Activated naive CD4-positive, alpha-beta T cell (primary cell): ENCODE measurements at regions not wholly inside any gene's neighbourhood (a gene's known extent, or its start where the extent isn't known, plus 50 kb on each side); places are given as distances from the start of the nearest gene placed in this dataset.
"Not testable (repeated sequence)": the region's sequence is repeated elsewhere in the genome, so short reads cannot be mapped to it uniquely, and the experiment has no call there.

ENCODE experiments used
- DNase-seq, 4 experiments: peaks; one replicate each; lab custom pipeline; 2025; lab: John Stamatoyannopoulos, UW

DNA sequence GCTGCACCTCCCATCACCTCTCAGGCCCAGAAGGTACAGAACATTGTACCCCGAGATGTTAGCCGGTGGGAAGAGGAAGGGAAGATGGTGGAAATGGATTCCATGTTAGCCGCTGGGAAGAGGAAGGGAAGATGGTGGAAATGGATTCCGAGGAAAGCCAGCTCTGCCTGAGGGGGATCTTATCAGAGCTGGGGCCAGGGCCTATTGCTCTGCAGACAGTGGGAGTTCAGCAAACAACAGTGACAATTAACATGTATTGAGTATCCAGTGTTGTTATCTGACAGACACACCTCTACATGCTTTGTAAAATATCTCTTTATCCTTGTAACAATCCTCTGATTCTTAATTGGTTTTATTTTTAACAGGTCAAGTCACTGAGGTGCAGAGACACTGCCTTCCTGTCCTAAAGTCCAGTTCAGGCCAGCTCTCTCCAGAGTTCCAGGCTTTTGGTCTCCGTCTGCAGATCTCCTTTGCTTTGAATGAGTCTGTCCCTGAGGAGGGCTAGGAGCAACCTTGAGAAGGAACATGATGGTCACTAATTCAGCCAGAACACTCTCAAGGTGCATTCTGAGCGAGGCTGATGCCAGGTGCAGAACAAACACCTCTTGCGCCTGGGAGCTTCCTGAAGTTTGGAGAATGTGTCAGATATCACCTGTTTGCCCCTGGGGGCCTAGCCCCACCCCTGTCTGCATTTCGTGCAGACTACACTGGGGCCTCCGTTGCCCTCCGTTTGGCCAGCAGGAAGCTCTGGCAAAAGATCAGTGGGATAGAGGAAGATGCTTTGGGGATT lies 82.4 kb upstream of the PODXL start:
- no peak for DNase-seq

DNA sequence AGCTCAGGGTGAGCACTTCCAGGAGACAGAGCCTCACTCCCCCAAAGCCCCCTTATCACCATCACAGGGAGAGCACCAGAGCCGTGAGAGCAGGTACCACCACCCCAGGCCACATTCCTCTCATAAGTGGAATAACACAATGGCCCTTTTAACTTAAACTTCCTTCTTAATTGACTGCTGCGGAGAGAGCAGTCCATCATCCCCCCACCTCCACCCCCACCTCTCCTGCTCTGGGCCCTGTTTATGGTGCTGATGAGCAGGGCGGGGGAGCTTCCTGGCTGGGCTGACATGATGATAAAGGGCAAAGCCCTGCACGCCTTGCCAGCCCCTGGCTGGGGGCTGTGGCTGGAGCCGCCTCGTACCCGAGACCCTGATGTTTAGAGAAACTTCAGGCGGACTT lies 81.4 kb upstream of the PODXL start:
- no peak for DNase-seq

DNA sequence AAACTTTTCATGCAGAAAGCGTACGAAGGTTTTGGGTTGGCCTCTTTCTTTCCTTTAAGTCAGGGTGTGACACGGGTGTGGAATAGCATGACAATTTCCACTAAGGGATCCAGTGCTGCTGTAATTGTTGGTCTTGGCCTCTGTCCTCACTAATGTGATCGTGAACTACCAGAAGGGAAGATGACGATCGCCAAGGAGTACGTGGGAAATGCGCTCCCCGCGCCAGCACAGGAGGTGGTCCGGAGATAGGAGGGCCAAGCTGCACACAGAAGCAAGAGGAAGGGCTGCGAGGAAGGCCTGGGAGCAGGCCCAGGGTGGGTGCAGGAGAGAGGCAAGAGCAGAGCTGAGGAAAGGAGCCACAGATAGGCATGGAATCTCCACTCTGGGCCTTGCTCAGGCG lies 79.7 kb upstream of the PODXL start:
- DNase-seq: no peak

DNA sequence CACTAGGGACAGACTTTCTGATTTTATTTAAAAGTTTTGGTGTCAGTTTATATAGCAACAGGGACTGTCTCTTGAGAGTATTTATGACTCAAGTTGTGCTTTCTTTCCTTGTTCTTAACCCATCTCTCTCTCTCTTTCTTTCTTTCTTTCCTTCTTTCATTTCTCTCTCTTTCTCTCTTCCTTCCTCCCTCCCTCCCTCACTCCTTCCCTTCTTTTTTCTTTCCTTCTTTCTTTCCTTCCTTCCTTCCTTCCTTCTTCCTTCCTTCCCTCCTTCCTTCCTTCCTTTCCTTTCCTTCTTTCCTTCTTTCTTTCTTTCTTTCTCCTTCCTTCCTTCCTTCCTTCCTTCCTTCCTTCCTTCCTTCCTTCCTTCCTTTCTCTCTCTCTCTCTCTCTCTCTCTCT lies 77.8 kb upstream of the PODXL start:
- DNase-seq: not testable (repeated sequence)

DNA sequence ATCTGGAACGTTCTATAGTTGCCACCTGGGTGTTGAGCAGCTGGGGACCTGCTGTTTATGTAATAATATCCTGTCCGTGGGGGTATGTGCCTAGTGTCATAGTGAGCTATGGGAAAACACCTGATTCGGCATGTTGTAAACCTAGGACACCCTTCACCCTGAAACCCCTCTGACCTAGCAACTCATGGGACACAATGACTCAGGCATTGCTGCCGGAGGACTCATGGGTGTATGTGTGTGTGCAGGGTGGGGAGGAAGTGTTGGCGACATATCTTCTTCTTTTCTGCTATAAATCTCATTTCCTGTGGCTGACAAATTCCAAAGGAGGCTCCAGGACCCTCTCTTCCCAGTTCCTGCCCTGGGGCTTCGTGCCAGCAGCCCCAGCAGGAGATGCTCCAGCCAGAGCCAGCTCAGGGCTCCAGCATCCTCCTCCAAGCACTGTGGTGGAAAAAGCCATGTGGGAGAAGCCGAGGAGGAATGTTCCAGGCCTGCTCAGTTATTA lies 77.0 kb upstream of the PODXL start:
- DNase-seq: no peak

DNA sequence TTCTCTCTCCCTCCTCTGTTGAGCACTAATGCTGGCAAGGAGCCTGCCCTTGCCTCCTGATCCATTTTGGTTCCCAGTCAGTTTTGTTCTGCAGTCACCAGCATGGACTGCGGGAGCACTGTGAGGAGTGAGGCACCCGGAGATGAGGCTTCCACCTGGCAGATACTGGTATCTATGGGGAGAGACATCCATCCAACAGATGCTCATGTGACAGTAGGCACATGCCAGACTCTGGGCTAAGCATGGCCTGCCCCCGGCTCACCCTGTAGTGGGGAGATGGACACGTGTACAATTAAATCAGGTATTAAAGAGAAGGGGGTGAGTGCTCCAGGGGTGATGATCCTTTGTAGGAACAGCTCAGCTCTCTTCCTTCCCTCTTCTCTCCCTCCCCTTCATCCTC lies 74.0 kb upstream of the PODXL start:
- DNase-seq: no peak

DNA sequence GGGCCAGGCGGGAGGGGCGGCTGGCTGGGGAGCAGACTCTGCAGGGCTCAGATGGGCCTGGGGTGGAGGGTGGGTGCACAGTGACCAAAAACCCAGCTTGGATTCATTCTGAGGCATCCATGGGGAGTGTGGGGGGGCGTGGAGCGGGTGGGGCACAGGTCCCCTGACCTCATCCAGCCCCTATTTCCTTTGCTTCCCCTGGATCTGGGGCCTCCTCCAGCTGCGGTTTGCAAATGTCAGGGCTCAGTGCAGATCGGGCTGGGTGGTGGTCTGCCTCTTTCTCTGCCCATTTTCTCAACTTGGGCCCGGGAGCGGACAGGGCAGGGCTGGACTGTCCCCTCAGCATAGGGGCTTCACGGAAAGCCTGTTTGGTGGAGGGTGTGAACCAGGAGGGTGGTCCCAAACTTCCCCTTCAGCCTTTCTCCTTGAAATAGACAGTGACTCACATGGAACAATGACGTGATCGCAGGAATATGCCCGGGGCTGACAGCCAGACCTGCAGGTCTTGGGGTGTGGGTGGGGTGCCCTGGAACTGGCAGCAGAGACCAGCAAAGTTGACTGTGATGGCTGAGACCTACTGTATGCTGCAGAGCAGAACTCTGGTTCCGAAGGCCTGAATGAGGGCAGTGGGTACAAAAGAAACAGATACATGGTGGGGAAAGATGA lies 72.9 kb upstream of the PODXL start:
- DNase-seq: no peak

DNA sequence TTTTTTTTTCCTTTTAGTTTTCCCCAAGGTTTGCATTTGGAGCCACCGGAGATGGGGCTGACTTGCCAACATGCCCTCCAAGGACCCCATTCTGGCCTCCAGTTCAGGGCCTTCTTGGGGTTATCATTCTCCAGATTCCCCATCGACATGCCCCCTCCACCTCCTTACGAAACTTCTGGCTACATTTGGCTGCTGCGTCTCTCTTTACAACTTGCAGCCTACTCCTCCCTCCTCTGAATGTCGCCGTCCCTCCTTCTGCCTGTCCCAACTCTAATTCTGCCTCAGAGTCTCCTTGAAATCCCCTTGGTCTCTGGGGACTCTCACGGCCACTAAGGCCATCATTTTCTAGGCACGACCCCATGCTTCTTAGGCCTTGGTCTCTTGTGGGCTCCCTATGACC lies 72.2 kb upstream of the PODXL start:
- DNase-seq: no peak

DNA sequence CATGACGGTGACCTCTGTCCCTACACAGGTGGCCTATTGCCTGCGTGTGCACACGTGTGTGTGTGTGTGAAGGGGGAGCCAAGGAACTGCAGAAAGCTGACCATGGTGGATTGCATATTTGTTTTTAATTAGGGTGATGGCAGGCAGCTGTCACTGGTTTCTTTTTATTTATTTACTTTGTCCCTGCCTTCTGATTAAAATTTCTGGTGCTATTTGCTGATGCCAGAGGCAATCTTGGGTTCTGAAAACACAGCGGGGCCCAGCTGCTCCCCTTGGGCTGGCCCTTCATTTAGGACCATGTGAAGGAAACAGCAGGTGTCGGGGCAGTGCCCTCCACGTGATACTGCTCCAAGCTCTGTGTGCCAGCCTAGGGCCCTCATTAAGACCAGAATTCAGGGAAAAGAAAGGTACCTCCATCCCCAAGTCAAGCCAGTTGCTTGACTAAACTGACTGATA lies 71.3 kb upstream of the PODXL start:
- DNase-seq: no peak

DNA sequence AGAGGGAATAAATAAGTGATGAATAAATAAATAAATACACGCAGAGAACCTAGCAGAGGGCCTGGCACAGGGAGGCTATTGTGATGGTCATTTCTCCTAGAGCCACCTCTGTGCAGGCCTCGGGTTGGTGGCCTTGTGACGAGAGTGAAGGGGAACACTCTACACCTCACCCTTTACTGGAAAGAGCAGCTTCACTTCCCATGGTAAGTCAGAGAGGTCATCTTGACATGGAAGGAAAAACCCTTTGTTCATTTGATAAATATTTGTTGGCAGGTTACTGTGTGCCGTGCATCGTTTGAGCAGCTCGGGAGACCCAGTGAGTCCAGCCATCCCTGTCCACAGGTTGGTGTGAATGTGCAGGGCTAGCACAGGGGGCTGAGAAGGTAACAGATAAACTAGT lies 70.2 kb upstream of the PODXL start:
- DNase-seq: no peak

DNA sequence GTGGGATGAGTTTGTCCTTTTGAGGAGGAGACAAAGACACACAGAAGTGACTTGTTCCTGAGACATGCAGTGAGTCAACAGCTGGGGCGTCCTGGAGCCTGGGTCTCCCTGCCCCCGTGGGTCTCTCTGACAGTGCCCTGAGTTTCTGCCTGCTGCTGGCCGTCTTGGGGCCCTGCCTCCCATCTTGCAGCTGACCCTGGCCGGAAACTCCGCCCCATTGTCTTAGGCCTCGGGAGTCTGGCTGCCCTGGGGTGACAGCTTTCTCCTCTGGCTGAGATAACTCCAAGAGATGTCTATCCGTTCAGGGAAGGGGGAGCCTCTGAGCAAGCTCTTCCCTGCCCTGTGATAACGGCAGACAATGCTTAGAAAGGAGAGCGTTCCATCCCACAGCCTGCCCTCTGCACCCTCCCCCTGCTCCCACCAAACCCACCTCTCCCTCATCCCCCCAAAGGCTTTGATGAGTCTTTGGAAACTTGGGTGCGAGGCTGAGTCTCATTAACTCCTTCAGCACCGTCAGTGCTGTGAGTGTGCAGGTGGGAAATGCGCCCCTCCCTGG lies 69.5 kb upstream of the PODXL start:
- no peak for DNase-seq

DNA sequence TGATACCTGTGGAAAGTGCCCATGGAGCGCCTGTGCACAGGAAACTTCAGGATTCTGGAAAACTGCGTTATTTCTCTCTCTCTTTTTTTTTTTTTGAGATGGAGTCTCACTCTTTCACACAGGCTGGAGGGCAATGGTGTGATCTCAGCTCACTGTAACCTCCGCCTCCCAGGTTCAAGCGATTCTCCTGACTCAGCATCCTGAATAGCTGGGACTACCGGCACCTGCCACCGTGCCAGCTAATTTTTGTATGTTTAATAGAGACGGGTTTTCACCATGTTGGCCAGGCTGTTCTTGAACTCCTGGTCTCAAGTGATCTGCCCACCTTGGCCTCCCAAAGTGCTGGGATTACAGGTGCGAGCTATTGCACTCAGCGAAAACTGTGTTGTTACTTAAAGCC lies 68.9 kb upstream of the PODXL start:
- DNase-seq: not testable (repeated sequence)

DNA sequence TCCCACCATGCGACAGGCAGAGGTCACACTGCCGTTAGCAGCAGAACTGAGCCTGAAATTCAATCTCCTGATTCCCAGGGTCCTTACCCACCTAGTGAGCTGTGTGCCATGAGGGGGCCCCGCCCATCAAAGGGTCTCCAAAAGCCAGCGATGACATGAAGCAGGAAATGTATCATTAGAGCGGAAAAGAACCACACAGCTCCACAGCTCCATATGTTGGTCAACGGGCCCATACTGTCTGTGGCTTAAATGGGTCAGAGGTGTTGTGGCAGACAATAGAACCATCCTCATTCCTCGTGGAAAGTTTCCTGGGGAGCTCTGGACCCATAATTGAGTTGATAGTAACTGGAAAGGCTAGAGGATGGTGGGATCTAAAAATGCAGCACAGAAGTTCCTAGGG lies 68.1 kb upstream of the PODXL start:
- DNase-seq: no peak

DNA sequence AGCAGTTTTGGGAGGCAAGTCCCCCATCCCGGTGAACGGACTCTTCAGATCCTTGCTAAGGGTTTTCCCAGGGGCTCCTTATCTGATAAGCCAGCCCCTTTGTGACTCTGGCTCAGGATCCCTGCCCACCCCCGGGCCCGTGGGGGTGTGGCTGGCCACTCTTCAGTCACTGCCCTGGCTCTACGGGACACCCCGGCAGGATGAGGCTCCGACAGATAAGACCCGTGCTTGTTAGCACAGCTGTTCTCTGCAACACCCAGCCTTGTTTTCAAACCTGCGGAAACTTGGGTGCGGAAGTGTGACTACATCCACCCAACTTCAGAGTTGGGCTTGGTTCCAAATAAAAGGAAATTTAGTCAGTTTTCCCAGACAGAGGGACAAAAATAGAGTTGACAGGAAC lies 66.7 kb upstream of the PODXL start:
- DNase-seq: no peak

DNA sequence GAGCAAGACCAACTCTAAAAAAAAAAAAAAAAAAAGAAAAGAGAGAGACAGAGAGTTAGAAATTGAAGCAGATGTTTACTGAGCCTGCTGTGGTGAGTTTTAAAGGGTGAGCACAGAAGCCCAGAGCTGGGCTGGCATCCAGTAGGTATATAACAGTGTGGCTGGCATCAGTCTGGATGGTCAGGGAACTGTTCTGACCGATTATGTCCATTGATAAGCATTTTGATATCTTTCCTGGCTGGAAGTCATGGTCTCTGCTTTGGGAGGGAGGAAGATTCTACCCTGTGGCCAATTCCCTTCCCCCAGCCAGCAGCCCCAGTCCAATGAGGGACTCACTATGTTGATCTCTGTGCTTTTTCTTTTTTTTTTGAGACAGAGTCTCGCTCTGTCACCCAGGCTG lies 65.2 kb upstream of the PODXL start:
- DNase-seq: no peak

DNA sequence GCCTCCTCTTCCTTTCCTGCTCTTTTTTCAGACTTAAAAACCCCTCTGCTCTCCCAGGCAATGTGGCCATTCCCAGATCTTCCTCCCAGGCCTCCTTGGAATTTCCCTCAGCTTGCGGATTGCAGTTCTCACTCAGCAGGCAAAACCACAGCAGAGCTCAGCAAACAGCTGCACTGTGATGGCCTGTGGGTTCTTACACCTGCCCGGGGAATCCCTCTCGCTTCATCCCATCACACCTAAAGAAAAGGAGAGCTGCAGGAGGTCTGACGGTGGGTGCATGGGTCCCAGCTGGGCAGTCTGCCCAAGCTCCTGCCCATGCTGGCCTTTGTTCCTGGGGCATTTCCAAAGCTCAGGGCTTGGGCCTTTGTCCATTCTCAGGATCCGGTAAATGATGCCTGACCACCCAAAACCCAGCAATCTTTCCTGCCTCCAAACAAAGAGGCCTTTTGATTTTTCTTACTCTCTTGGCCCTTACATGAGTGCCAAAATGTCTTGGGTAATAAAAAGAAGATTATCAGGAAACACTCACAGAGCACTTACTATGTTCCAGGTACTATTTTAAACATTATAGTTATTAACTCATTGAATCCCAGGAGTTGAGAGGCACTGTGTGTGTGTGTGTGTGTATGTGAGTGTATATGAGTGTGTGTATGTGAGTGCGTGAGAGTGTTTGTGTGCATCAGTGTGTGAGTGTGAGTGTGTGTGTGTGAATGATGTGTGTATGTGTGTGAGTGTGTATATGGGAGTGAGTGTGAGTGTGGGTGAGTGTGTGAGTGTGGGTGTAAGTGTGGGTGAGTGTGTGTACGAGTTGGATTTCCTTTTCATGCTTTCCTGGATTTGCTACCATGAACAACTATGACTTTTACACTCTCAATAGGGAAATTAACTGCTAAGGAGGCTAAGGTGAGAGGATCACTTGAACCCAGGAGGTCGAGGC lies 64.5 kb upstream of the PODXL start:
- no peak for DNase-seq

DNA sequence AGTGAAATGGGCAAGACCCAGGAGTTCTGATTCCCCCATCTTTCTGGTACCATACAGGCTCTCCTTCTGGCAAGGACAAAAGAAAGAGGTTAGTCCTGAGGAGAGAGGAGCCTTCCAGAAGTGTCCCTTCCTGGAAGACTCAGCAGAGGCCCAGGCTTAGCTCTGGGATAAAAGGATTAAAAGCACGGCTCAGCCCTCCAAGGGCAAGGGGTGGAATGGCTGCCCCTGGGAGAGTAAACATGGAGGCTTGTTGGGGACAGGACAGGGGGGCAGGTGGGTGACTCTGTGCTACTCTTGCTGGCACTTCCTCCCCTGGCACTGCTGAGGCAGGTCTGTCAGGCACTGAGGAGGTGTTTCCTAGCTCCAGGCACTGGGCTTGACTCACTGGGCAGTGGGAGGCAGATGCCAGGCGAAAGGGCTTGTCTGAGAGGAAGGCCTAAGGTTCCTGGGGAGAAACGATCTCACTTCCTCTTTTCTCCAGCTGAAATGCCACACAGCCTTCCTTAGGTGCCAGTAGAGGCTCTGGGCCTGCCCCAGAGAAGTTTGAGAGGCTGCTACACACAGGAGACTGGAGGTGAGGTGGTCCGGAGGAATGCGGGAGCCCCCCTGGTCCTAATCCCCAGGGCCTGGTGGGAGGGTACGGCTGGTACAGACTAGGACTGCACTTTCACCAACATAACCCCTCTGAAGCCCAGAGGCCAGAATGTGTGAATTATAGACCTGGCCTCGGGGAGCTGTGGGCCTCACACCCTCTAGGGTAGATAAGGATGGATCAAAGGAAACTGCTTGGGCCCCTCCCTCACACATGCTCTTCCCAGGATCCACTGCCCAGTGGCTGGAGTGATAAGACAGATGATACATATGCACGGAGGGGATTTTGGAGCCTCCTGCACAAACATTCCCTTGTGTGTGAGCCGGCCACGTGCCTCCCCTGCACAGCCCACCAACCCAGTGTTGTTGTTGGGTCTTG lies 63.2 kb upstream of the PODXL start:
- no peak for DNase-seq

DNA sequence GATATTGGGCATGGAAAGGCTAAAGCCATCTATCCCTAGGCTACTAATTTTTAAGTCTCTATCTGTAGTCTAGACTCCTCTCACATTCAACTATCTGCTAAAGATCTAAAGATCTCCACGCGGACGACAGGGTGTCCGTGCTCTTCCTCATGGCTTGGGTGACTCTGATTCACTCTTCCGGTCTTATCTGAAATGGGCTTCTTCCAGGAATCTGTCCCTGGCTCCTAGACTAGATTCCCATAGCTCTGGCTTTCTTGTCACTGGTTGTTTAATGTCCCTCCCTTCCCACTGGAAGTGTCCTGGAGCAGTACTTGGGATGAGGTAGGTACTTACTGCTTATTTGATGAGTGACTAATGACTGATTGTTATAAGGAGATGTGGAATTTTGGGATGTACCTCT lies 62.0 kb upstream of the PODXL start:
- no peak for DNase-seq

DNA sequence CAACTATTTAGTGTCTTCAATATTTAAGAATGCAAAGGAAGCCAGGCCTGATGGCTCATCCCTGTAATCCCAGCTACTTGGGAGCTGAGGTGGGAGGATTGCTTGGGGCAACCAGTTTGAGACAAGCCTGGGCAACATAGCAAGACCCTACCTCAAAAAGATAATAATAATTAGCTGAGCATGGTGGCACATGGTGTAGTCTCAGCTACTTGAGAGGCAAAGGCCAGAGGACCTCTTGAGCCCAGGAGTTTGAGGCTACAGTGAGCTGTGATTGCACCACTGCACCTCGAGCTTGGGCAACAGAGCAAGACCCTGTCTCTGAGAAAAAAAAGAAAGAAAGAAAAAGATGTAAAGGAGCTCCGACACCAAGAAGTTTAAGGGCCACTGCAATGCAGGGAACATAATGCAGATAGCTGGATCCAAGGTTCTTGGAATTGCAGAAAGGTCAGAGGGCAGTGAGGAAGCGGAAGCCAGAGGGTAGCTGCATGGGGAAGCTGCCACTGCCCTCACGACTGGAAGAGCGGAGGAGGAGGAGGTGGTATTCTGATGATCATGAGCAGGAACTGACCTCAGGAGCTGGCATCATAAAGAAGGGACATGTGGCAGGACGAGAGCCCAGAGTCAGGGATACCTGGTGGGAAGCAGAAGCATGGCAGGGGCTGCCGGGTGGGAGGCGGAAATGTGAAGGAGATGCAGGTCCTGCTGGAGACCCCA lies 60.2 kb upstream of the PODXL start:
- DNase-seq: no peak

DNA sequence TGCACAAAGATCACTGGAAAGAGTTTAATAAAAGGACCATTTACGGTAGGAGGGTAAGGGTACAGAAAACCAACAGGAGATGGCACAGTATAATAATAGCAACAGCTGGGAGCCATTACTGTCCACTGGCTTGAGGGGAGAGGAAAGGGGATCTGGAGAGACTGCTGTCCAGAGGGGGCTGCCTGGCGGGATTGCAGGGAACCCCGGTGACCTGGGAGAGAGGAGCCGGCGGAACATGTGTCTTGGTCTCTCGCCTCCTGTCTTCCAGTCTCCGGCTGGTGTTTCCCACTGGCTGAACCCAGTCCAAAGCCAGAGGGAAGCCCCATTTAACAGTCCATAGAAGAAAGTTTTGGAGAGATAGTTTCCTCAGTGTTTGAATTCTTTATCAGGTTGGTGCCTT lies 57.5 kb upstream of the PODXL start:
- no peak for DNase-seq
